ENCODE measurements at regions not wholly inside any gene's neighbourhood (a gene's known extent, or its start where the extent isn't known, plus 50 kb on each side); places are given as distances from the start of the nearest gene placed in this dataset.

DNA sequence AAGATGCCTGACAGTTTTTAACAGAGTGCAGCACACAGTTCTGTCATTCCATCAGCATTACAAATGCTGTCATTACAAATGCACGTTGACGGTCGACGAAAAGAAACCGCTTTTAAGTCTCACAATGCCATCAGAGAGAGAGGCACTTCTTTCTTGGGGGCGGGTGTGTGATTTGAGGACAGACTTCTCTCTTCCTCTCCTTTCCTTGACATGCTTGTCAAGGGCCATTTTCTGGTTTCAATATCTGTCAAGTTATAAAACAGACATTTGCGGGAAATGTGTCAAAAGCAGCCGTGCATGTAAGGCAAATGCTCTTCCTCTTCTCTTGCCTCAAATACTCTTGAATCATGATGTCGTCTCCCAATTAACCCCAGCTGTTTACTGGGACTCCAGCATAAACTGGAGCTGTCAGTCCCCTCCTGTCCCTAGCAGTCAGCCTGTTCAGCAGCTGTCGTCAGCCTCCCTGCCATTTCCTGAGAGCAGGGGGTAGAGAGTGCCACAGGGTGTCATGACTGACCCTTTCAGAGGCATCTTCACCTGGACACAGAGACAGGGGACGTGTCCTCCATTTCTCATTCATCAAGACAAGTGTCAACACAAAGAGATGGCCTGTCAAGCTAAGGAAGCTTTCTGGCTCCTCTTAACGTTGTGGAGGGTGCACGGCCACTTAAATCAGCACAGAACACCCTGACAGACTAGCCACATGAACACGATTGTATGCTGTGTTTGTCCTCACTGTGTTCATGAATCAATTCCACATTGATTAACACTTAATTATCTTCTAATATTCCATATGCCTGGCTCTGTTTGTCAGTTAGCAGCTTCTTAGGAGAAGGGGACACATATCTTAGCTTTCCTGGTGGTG, 305.4 kb upstream of the RAB6C start:
- DNase-seq (ENCODE audit: low read depth, low spot score): no peak
- no peak overlapping the region for H3K27ac ChIP-seq

DNA sequence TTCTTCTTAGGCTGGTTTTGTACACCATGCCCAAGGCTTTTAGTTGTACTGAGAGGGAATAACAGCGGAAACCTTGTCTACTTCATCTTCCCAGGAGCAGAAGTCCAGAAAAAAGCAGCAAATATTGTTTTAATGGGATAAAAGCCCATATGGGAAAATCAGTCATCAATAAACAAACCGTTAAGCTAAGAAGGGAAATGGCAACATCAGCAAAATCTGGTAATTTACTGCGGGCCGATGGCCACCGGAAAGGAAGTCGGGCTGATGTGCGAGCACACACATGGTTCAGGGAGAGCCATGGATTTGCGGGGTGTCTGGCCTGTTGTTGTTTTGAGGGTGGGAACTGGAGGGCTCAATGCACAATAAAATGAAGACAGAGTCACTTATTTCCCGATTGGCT, 300.7 kb upstream of the RAB6C start:
- no peak overlapping the region for H3K27ac ChIP-seq
- no peak for DNase-seq (ENCODE audit: low read depth, low spot score)

DNA sequence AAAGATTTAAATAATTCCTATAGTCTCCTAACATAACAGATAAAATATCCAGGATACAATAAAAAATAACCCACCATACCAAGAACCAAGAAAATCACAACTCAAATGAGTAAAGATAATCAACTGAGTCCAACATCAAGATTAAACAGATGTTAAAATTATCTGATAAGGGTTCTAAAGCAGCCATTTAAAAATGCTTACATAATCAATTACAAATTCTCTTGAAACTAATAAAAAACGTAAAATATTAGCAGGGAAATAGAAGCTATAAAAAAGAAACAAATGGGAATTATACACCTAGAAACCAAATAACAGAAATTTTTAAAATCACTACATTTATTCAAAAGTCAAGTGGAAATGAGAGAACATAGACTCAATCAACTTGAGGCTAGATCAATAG, 297.7 kb upstream of the RAB6C start:
- no peak for DNase-seq (ENCODE audit: low read depth, low spot score)
- H3K27ac ChIP-seq: no peak overlapping the region

DNA sequence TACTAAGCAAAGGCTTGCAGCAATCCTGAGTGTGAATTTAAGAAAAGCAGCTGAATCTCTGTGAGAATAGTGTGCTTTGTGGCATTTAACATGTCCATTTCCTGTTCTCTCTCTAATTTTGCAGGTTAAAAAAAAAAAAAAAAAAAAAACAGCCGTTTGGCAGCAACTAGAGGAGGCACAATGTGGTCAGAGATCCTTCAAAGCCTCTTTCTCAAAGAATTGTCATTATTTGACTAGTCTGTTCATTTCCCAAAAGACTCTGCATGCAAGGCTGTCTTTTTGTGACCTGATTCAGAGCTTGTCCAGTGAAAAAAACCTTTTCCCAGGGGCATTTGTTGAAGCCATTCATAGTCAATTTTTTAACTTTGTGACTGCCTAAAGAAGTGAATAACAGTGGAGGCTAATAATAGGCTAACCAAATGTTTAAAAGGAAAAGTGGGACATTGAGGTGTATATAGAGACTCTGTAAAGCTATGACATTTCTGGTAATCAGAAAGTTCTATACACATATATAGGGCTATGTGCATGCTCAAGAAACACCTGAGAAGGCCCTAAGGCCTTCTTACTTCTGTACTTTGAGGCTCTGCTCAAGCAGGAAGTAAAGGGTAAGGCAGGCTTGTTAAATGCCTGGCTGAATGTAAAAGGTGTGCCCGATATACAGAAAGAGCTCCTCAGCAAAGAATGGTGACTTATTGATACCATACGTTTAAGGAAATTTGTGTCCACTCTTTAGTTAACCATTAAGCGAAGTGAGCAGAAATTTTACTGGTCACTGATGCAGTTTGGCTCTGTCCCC, 289.6 kb upstream of the RAB6C start:
- no peak overlapping the region for H3K27ac ChIP-seq
- DNase-seq (ENCODE audit: low read depth, low spot score): no peak

DNA sequence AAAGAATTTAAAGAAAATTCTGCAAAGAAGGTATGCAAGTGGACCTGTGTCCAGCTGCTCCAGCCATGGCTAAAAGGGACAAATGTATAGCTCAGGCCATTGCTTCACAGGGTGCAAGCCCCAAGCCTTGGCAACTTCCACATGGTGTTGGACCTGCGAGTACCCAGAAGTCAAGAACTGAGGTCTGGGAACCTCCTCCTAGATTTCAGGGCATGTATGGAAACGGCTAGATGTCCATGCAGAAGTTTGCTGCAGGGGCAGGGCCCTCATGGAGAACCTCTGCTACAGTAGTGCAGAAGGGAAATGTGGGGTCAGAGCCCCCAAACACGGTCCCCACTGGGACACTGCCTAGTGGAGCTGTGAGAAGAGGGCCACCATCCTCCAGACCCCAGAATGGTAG, 284.0 kb upstream of the RAB6C start:
- DNase-seq (ENCODE audit: low read depth, low spot score): no peak
- H3K27ac ChIP-seq: no peak overlapping the region

DNA sequence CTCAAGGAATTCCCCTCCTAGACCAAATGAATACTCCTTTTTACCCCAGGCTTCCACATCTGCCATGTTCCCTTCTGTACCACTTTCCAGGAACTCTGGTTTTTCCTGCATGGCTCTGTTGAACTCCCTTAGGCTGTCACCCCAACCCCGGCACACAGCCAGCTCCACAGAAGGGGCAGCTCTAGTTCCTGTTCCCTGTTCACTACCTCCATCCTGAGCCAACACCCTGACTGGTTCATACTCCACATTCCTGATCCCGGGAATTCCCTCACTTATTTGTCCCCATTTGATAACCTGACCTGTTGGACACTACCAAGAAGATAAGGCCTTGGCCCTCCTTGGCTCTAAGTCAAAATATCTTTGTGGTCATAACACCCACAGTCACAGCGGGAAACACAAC, 280.9 kb upstream of the RAB6C start:
- no peak for DNase-seq (ENCODE audit: low read depth, low spot score)
- no peak overlapping the region for H3K27ac ChIP-seq

DNA sequence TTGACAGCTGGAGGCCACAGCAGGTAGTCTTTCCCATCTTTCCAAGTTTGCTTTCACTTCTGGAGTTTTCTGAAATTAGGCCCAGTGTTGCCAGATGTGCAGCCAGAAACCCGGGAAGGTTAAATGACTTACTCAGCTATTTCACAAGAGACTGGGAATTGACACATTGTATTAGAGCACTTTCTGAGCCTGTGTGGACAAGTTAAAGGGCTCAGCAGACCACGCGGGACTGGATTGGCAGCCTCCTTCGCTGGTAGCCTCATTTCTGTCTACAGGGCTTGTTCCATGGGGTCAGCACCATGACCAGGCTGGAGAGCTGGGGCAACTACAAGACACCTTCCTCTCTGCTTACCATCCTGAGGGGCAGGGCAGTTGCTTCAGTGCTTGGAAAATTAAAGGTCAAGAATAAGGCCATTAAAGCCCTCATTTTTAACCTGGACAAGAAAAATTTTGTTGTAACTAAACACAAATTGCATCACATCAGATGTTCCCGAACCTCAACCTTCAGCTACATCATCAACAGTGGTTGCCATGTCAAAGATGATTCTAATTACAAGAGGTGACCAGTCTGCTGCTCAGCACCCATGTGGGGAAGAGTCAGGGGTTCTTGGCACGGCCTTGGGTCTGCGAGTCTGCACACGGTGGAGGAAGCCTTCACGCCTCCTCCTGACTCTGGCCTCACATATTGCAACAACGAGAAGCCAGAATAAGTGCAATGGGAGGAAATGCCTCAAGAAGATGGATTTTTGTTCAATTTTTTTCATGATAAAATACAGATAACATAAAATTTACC, 279.5 kb upstream of the RAB6C start:
- peak overlapping the region; percentile 71 for H3K27ac ChIP-seq
- DNase-seq (ENCODE audit: low read depth, low spot score): peak; percentile 59

DNA sequence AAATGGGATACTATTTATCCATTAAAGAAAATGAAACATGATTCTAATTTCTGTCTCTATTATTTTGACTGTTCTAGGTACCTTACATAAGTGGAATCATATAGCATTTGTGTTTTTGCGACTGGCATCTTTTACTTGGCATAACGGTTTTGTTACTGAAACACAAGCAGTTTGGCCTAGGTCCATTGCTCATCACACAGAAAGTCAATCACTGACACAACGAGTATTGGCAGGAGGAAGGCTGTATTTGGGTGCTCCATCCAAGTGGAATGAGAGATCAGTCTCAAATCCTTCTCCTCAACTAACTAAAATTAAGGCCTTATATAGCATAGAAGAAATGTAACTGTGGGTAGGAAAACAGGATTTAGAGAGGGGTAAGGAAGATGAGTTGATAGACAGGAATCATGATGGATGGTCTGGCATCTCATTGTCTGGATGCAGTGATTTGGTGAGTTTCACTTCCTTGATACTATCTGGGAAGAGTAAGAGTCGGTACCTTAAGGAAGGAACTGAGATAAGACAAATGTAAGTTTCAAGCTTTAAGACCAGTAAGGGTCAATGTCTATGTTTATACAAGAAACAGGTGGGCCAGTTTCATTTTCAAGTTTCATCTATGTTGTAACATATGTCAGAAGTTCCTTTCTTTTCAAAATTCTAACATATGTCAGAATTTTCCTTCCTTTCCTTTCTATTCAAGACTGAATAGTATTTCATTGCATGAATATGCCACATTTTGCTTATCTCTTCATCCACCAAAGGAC, 276.9 kb upstream of the RAB6C start:
- H3K27ac ChIP-seq: no peak overlapping the region
- no peak for DNase-seq (ENCODE audit: low read depth, low spot score)

DNA sequence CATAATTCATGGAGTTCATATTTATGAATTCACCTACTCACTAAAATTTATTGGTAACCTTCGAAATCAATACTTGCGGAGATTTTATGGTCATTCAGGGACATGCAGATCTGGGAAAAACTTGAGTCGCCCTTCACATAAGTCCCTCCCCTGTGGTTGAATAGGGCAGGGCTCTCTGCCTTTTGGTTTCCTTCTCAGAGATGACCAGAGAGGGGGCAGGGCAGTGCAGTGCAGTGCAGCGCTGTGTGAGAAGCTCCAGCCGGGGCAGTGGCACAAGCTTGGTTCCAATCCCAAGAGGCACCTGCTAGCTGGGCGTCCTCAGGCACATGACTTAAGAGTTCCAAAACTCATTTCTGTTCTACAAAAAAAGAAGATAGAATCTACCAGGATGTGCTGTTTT, 274.4 kb upstream of the RAB6C start:
- DNase-seq (ENCODE audit: low read depth, low spot score): no peak
- H3K27ac ChIP-seq: no peak overlapping the region

DNA sequence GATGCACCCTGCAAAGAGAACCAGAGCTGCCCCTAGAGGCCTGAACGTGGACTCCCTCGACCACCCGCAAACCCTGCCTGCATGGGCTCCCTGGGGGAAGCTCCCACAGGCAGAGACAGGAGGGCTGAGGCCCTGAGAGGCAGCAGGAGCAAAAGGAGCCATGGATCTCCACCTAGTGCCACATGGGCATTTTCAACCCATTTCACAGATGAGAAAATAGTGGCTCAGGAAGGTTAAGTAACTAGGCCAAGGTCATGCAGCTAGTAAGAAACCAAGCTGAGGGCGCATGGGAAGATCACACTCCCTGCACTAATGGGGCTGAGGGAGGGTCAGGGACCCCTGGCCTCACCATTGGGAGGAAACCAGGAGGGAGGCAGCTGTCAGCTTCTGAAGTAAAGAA, 271.7 kb upstream of the RAB6C start:
- H3K27ac ChIP-seq: no peak overlapping the region
- DNase-seq (ENCODE audit: low read depth, low spot score): no peak

DNA sequence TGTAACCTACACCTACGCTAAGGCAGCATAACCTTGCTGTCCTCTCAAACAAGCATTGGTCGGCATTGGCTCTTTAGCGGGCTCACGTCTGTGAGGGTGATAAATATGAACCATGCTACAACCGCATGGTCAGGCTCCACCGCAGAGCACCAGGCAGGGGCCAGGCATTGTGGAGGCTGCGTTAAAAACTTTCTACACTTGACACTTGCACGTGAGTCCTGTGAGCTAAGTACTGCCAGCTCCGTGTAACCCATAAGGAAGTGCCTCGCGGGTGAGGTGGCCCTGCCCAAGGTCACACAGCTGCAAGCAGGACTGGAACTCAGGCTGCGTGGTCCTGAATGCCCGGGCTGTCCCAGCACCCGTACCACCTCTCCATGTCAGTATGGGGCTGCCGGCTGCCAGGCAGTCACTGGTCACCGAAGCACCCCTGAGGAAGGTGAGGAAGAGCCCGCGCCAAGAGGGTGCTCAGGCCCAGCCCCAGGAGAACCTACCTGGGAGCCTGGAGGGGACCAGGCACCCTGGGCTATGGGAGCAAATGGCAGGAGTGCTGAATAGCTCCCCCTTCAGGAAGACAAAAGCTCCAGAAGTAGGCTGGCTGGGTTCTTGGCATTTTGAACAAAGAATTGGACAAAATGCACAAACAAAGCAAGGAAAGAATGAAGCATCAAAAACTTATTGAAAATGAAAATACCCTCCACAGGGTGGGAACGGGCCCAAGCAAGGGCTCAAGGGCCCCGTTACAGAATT, 271.1 kb upstream of the RAB6C start:
- DNase-seq (ENCODE audit: low read depth, low spot score): no peak
- H3K27ac ChIP-seq: no peak overlapping the region

DNA sequence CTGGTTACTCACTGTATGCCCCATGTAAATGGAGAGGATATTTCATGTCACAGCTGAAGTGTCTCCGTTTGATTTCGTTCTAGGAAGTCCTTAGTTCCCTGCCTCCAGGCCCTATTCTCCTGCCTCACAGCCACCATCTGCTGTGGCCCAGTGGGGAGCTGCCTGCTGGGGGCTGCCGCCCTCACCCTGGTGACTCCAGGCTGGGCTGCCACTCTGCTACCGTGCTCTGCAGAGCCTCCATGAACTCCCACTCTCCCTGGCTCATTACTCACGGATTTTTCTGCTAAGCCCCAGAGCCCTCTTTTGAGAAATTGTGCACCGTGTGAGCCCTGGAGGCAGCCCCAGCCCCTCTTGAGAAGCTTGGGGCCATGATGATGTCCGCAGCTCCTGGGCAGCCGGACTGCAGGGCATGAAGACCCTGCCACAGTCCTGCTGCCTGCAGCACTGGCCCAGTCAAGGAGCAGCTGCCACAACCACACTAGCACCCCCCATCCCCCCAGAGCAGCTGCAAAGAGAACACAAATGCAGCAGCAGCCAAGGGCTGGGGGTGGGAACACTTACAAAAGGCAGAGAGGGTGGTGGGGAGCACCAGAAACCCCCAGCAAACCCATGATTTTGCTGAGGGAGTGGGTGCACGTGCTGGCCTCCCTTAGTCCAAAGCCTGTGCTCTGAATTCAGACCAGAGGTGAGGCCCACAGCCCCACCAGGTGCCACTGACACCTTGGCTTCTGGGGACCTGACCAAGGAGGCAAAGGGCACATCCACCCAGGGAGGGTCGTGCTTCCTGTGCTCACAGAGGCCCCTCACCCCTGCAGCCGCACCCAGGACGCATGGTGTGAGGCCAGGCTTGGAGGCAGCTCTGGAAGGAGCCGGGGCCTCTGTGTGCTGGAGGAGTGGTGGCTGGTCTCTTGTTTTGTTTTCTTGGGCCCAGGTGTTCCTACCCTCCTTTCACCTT, 270.2 kb upstream of the RAB6C start:
- H3K27ac ChIP-seq: no peak overlapping the region
- no peak for DNase-seq (ENCODE audit: low read depth, low spot score)

DNA sequence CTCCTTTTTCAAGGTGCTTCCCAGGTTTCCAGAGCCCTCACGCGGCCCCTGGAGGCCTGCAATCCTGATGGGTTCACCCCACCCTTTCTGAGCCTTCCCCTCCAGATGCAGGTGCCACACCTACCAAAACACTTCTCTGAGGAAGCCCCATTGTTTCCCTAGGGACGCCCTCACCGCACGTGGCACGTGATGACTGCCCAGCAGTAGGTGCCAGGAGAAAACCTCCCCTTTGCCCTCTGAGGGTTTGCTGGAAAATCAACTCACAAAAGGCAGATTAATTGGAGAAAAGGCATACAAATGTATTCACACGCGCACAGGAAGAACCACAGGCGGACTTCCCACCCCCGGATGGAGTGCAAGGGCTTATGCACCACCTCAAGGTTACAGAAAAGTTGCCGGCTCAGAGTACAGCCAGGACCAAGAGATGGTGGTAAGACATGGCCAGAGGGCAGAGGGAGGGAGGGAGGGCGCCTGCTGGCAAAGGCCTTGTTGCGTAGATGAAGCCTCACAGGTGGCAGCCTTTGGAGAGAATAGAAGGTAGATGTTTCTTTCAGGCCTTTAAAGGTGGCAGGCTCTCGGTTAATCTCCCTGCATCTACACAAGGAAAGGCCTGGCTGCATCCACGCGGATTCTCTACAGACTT, 269.4 kb upstream of the RAB6C start:
- no peak overlapping the region for H3K27ac ChIP-seq
- no peak for DNase-seq (ENCODE audit: low read depth, low spot score)

DNA sequence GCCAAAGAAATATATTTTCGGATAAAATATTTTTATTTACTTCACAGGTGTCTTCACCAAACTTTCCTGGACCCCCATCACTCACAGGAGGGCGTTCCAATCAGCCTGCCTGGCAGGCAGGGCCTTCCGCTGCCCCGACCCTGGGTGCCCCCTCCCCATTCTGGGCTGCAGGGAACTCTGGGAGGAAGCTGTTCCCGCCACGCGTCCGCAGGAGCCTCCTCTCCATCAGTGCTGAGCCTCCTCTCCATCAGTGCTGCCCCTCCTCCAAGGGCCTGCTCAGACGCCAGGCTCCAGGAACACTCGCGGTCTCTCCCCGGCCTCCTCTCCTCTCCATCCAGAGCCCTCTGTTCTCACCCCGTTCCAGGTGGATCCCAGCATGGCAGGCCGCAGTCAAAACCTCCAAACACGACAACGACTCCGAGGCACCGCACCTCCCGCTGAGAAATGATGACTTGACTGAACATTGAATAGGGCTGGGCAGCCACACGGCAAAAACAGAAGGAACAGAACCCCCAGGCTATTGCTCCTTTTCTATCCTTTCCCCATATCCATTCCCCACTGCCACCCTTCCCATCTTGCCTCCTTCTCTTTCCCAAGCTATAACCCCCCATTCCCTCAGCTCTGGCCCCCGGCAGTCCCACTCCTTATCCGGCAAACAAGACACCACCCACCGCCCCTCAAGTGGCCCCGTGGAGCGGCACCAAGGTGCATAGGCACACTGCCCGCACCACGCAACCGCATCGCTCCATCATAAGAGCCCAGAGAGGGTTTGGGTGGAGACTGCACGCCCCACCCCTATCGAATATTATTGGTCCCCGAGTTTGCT, 268.6 kb upstream of the RAB6C start:
- no peak for DNase-seq (ENCODE audit: low read depth, low spot score)
- H3K27ac ChIP-seq: no peak overlapping the region

DNA sequence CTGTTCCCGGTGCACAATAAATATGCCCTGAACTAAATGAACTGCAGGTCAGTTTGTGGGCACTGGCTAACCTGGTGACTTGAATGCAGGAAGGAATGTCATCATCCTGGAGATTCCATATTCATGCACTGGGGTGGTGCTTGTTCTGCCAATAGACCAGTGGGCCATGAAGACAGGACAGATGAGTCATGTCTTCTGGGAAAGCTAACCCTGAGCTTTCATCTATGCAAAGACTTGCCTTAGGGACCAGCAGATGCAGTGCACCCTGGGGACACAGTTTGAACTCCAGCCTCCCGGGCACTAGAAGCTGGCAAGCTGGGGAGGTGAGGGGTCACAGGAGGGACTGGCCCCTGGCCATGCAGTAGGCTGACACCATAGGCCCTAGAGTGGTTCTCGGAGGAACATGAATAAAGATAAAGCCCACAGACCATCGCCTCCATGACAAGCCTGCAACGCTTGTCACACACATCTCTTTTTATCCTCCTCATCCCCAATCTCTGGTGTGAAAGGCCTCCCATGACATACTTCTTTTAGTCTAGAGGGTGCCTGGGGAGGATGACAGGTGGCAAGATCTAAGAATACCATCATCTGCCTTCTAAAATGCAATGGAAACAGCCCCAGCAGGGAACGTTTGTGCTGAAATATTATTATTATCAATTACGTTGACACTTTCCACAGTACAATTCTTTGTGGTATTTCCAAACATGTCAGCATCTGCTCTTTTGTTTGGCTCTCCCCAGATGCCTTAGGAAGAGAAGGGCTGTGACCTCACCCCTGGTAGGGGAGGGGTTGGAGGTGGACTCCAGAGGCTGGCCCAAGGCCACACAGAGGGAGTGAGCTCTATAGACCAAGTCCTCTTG, 267.4 kb upstream of the RAB6C start:
- DNase-seq (ENCODE audit: low read depth, low spot score): no peak
- no peak overlapping the region for H3K27ac ChIP-seq

DNA sequence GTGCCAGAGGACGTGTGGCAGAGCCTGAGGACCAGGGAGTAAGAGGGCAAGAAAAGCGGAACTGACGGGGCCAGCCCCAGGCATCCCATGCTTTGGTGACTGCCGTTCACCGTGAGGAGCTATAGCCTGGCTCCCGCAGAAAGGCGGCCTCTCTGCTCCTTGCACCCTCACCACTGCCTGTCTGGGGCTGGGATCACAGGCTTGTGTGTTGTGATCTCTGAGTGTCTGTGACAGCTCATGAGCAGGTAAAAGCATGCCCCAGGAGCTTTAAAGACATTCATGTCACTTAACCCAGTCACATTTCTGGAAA, 266.8 kb upstream of the RAB6C start:
- no peak for DNase-seq (ENCODE audit: low read depth, low spot score)
- H3K27ac ChIP-seq: no peak overlapping the region

All from epithelial cell of prostate (primary cell).